ENCODE measurements at regions not wholly inside any gene's neighbourhood (a gene's known extent, or its start where the extent isn't known, plus 50 kb on each side); places are given as distances from the start of the nearest gene placed in this dataset.
"Not testable (repeated sequence)": the region's sequence is repeated elsewhere in the genome, so short reads cannot be mapped to it uniquely, and the experiment has no call there.

- no peak for DNase-seq
These were observed 168.8 kb upstream of the POT1 start for GRCh38 chr7:125098377-125098970.

- DNase-seq = no peak
These were observed 161.0 kb upstream of the POT1 start for GRCh38 chr7:125090596-125090995.

GRCh38 chr7:125089171-125089570 is 159.5 kb upstream of the POT1 start:
- DNase-seq = no peak

- no peak for DNase-seq
These were observed 158.9 kb upstream of the POT1 start for GRCh38 chr7:125088555-125088954.

GRCh38 chr7:125085084-125085483 is 155.5 kb upstream of the POT1 start:
- no peak for DNase-seq

- no peak for DNase-seq
These were observed 154.6 kb upstream of the POT1 start for GRCh38 chr7:125084196-125084595.

DNA sequence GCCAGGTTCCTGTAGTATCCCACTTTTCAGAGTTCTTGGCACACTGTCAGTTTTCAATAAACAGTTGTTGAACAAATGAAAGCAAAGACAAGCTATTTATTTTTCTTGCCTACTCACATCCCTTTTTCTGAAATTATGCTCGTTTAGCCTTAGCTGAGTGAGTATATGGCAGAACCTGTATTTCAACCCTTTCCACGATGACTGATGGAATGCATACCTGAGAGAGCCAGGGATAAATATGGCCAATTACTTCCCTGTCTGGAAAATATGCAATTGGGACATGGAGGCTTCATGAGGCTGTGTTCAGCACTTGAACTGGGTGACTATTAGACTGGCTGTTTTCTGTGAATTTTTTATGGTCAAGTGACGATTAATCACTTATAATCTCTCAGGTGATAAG is 144.5 kb upstream of the POT1 start:
- DNase-seq = peak in 1 of 2 experiments; percentile 16

DNA sequence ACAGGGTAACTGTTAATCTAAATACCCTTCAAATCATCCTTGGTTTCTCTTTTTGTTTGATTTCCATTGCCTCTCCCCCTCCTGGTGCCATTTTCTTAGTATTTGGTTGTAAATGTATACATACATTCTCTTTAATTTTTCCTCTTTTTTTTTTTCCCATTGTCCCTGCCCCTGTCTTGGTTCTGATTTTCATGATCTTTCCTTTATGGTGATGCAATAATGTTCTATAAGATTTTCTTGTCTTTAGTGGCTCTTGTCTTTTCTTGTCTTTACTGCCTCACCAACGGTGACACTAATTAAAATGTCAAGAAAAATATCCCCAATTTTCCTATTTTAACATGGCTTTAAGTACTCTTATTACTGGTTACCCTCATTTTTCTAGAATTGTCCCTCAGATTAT is 135.9 kb upstream of the POT1 start:
- DNase-seq = no peak

- no peak for DNase-seq
These were observed 135.4 kb upstream of the POT1 start for GRCh38 chr7:125065001-125065400.

DNA sequence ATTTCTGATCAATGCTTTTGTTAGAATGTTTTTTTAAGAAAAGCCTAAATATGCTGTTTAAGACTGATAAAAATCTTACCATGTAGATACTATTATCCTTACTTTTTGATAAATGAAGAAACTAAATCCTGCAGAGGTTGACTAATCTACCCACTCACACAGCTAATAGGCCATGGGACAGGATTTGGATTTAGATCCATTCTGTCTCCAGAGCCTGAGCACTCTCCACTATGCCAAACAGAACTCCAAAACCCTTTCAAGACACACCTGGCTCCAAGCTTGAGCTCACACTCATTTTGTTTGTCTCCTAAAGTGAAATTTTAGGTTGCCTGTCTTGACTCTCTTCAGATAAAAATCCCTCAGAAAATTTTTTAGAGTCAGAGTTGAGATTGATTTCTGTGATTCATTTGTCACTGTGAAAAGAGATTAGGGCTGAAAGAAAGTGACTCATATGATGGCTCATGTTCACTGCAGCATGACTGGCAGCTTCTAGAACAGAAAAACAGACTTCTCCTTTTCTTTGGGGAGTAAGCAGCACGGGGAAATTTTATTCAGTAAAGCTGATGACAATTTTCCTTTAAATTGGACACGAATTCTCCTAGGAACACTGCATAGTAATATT is 132.3 kb upstream of the POT1 start:
- DNase-seq = no peak

DNA sequence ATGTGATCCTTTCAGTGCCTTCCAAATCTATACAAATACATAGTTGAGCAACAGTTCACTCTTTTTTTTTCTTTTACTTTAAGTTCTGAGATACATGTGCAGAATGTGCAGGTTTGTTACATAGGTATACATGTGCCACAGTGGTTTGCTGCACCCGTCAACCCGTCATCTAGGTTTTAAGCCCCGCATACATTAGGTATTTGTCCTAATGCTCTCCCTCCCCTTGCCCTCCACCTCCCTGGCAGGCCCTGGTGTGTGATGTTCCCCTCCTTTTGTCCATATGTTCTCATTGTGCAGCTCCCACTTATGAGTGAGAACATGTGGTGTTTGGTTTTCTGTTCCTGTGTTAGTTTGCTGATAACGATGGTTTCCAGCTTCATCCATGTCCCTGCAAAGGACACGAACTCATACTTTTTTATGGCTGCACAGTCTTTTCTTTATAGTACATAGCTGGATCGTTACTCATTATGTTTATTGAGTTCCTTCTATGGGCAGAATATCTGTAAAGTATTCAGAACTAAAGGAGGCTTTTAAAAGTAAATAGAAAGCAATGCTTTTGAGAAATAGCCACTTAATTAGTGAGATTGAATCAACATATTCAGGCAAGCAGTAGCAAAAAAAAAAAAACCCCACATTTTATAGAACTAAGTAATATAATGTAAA is 131.6 kb upstream of the POT1 start:
- DNase-seq = not testable (repeated sequence)

DNA sequence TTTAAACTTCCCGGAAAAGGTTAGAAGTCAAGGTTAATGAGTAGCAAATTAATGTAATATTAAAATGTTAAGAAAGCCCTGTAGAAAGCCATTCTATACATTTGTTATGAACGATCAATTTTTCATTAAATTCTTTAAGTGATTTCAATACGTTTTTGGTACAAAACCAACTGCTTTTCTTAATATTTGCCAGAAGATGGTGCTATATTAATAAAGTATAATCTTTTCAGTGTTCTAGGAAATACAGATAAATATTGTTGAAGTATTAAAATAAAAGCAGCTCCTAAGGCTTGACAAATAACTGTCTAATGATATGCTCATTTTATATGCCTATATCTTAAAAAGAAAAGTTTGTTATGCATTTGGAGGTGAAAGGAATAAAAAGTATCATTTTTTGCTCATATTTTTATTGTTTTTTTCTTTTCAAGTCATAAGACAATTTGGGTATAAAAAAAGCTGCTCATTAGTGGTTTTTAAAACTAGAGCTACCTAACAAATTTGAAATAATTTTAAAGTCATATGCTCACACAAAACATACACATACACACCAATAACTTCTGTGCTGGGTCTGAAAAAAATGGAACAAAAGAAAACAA is 130.3 kb upstream of the POT1 start:
- peak; percentile 9 to 35 for DNase-seq

DNA sequence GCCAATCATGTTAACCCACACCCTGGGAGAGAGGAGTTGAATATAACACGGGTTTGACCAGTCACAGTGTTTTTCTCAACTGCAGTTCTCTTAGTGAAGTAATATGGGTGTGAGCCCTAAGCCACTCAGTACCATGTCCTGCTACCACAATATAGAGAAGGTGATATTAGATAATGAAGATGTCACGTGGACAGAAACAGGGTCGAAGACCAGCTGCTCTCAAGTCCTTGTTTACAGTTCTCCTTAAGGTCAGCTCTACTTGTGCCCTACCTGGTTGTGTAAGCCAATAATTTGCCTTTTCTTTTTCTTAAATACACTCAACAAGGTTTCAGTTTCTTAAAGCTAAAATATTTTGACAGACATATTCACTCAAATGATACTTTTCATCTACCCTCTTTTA is 128.3 kb upstream of the POT1 start:
- no peak for DNase-seq

DNA sequence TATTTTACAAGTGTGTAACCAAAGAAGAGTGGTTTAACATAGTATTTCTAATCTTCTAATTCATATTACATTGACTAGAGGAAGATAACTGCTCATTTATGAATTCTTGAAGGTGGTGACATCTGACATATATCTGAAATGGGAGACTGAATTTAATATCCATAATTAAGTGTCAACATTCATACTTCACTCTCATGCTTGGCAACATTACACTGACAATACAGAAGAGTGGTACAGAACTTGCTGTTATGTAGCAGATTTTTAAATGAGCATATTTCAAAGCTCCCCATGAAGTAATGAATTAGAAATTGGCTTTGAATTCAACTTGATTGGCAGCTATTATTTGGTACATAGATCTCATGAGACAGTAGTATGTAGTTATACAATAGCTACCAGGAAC is 125.8 kb upstream of the POT1 start:
- no peak for DNase-seq

DNA sequence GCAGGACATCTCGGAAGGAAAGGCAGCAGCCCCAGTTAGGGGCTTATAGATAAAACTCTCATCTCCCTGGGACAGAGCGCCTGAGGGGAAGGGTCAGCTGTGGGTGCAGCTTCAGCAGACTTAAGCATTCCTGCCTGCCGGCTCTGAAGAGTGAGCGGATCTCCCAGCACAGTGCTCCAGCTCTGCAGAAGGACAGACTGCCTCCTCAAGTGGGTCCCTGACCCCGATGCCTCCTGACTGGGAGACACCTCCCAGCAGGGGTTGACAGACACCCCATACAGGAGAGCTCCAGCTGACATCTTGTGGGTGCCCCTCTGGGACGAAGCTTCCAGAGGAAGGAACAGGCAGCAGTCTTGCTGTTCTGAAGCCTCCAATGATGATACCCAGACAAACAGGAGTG is 117.1 kb upstream of the POT1 start:
- DNase-seq = no peak

DNA sequence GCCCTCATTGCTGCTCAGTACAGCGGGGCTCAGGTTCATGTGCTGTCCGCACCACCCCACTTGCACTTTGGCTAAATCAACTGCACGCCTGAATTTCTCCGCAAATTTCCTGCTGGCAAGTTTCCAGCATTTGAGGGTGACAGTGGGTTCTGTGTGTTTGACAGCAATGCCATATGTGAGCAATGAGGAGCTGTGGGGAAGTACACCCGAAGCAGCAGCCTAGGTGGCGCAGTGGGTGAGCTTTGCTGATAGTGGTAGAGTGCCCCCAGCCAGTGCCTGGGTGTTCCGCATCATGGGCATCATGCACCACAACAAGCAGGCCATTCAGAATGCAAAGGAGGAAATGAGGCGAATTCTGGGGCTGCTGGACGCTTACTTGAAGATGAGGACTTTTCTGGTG is 103.9 kb upstream of the POT1 start:
- DNase-seq = peak; percentile 45 to 77

GRCh38 chr7:125032943-125033342 is 103.3 kb upstream of the POT1 start:
- DNase-seq = peak; percentile 2 to 60

GRCh38 chr7:125030756-125031387 is 101.2 kb upstream of the POT1 start:
- DNase-seq = no peak

DNA sequence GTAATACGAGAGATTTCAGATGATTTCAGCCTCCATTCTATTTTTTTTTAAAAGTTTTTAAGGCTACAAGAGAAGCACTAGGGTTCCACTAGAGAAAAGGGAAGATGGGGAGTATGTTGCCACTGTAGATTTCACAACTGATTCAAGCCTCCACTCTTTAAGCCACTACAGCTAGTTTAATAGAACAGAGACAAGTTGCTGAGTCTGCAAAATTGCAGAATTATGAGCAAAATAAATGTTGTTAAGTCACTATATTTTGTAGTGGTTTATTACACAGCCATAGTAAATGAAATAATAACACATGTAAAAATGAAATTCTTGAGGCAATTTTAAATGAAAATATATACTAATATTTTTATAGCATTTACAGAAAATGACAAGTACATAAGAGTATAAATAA is 96.0 kb upstream of the POT1 start:
- DNase-seq = no peak

DNA sequence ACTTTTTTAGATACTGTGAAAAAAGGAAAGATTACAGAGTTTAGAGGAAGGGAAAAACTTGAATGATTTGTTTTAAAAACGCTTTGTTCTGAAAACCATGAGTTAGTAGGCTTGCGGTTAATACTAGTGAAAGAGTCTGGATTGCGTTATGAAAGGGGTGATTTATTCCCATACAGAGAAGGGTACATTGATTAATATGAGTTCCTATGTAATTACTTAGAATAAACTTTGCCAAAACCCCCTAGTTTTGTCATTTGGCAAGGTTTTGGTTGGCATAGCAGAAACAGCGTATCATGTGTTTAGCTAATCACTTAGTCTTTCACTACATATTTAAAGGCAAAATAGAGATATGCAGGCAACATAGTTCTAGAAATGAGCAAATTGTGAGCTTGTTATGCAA is 91.2 kb upstream of the POT1 start:
- no peak for DNase-seq

- no peak for DNase-seq
These were observed 80.9 kb upstream of the POT1 start for GRCh38 chr7:125010540-125010939.

DNA sequence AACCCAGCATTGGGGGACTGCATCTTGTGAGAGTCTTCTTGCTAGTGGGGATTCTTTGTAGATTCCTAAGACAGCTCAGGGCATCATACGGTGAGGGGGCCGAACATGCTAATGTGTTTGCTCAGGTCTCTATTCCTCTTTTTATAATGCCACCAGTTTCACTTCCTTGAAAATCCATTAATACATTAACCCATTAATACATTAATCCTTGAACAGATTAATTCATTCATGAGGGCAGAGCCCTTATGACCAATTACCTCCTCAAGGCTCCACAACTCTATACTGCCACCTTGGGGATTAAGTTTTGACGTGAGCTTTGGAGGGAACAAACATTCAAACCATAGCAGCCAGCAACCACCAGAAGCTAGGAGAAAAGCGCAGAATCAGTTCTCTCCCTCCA is 67.2 kb upstream of the POT1 start:
- no peak for DNase-seq

DNA sequence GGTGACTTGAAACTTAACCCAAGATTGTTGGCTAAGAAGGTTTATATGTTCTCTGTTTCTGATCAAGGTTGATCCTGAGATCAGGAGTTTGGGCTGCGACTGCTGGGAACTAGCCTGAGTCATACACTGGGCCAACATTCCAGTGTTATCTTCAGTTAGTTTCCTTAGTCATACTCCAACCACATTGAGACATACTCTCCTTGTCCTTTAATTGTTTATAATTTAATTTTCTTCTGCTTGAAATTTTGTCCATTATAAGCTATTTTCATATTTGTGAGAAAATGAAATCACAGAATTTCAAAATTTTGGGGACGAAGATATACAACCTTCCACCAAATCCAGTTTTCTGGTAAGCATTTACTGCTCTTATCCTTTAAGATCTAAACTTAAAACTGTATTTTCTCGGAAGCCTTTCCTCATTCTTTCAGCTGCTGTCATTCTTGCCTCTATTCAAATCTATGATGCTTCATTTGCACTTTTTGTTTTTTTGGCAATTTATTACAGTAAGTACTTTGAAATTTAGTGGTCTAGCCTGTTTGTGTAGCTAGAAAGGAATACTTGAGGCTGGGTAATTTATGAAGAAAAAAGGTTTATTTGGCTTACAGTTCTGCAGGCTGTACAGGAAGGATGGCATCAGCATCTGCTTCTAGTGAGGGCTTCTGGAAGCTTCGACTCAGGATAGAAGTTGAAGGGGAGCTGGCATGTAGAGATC is 63.4 kb upstream of the POT1 start:
- no peak for DNase-seq
